ENCODE measurements at regions not wholly inside any gene's neighbourhood (a gene's known extent, or its start where the extent isn't known, plus 50 kb on each side); places are given as distances from the start of the nearest gene placed in this dataset.
"Not testable (repeated sequence)": the region's sequence is repeated elsewhere in the genome, so short reads cannot be mapped to it uniquely, and the experiment has no call there.

GRCh38 chr1:149354579-149354978, 120.3 kb upstream of the NBPF19 start:
- not testable (repeated sequence) for TF ChIP-seq CTCF (conservative IDR thresholded peaks at IDR 0.05; ENCODE audit: low read length); EZH2phosphoT487 (IDR thresholded peaks at IDR 0.05; ENCODE audit: borderline replicate concordance, low read depth, low read length)
